SU-DHL-6 (cell line): ENCODE measurements at regions not wholly inside any gene's neighbourhood (a gene's known extent, or its start where the extent isn't known, plus 50 kb on each side); places are given as distances from the start of the nearest gene placed in this dataset.

Experiments
- CTCF ChIP-seq: fragments of 200-600 bp; sonication (generic); IDR thresholded peaks from one replicate; pipeline ENCODE4 v1.5.1; 2017; ENCODE audit warnings: antibody characterized with exemption, mild to moderate bottlenecking, low read length, moderate library complexity; ENCODE audit not compliant: insufficient read depth, poor library complexity, severe bottlenecking
- EZH2phosphoT487 ChIP-seq: fragments of 200-600 bp; sonication (generic), shearing (Covaris generic); conservative IDR thresholded peaks from 2 replicates; pipeline ENCODE4 v1.6.1; 2018; ENCODE audit warnings: mild to moderate bottlenecking, antibody characterized with exemption, low read length, moderate library complexity, mixed read lengths

GRCh38 chr2:41837610-41838009 is 210.2 kb upstream of the PKDCC start:
- no peak for TF ChIP-seq CTCF
- TF ChIP-seq EZH2phosphoT487: no peak
